GM12878 (cell line): ENCODE measurements at regions not wholly inside any gene's neighbourhood (a gene's known extent, or its start where the extent isn't known, plus 50 kb on each side); places are given as distances from the start of the nearest gene placed in this dataset.
"Not testable (repeated sequence)": the region's sequence is repeated elsewhere in the genome, so short reads cannot be mapped to it uniquely, and the experiment has no call there.

Experiments used
- RFX5 ChIP-seq: IDR thresholded peaks from 2 replicates; pipeline ENCODE4 v1.6.1; 2011; ENCODE audit warnings: low read depth, low read length, improper control_type of control experiment
- ZNF274 ChIP-seq: IDR thresholded peaks from one replicate; pipeline ENCODE4 v1.8.0; 2011; ENCODE audit not compliant: insufficient read length, insufficient read depth
- TF ChIP-seq, protein P1 (sequence below): IDR thresholded peaks from 2 replicates; pipeline ENCODE4 v1.6.1; 2012; ENCODE audit warnings: low read length, inconsistent platforms
- TF ChIP-seq, protein P2 (sequence below): fragments of 450-650 bp; IDR thresholded peaks from 2 replicates; pipeline ENCODE4 v1.6.1; 2016; ENCODE audit warnings: mild to moderate bottlenecking
- TF ChIP-seq, protein P3 (sequence below): IDR thresholded peaks from 2 replicates; pipeline ENCODE4 v1.6.1; 2012; ENCODE audit warnings: low read depth, low read length, improper control_type of control experiment
- TF ChIP-seq, protein P4 (sequence below), 3 experiments: IDR thresholded peaks in 2 of 3; conservative IDR thresholded peaks in 1 of 3; 2 replicates each; pipeline ENCODE4 v1.5.1; 2011; ENCODE audit warnings: low read depth in 3 of 3, low read length in 3 of 3, mild to moderate bottlenecking in 3 of 3, control low read depth in 2 of 3, moderate library complexity in 2 of 3, inconsistent platforms in 1 of 3, mixed read lengths in 1 of 3; ENCODE audit not compliant: control insufficient read depth in 2 of 3, insufficient read depth in 1 of 3; ENCODE audit errors: extremely low read depth in 1 of 3

DNA sequence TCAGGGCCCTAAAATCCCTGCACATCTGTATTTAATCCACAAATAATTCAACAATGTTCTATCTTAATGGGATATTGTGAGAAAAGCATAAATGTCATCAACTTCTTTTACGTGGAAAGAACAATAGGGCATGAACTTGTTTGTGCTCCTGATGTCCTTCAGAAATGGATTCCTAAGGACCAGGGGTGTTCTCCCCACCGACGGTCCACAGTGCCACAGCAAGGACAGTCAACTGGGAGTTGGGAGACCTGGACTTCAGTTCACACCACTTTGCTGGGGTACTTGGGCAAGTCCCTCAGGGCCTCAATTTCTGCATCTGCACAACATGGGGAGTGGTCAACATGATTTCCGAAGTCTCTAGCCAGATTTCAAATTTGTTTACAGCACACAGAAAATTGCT lies 908.4 kb downstream of the RPIA start:
- TF ChIP-seq, protein P1, sequence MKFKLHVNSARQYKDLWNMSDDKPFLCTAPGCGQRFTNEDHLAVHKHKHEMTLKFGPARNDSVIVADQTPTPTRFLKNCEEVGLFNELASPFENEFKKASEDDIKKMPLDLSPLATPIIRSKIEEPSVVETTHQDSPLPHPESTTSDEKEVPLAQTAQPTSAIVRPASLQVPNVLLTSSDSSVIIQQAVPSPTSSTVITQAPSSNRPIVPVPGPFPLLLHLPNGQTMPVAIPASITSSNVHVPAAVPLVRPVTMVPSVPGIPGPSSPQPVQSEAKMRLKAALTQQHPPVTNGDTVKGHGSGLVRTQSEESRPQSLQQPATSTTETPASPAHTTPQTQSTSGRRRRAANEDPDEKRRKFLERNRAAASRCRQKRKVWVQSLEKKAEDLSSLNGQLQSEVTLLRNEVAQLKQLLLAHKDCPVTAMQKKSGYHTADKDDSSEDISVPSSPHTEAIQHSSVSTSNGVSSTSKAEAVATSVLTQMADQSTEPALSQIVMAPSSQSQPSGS, result not testable (repeated sequence)
- TF ChIP-seq ZNF274, RFX5: not testable (repeated sequence)
- TF ChIP-seq, protein P2, sequence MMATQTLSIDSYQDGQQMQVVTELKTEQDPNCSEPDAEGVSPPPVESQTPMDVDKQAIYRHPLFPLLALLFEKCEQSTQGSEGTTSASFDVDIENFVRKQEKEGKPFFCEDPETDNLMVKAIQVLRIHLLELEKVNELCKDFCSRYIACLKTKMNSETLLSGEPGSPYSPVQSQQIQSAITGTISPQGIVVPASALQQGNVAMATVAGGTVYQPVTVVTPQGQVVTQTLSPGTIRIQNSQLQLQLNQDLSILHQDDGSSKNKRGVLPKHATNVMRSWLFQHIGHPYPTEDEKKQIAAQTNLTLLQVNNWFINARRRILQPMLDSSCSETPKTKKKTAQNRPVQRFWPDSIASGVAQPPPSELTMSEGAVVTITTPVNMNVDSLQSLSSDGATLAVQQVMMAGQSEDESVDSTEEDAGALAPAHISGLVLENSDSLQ, result not testable (repeated sequence)
- TF ChIP-seq, protein P3, sequence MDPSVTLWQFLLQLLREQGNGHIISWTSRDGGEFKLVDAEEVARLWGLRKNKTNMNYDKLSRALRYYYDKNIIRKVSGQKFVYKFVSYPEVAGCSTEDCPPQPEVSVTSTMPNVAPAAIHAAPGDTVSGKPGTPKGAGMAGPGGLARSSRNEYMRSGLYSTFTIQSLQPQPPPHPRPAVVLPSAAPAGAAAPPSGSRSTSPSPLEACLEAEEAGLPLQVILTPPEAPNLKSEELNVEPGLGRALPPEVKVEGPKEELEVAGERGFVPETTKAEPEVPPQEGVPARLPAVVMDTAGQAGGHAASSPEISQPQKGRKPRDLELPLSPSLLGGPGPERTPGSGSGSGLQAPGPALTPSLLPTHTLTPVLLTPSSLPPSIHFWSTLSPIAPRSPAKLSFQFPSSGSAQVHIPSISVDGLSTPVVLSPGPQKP, result not testable (repeated sequence)
- TF ChIP-seq, protein P4, sequence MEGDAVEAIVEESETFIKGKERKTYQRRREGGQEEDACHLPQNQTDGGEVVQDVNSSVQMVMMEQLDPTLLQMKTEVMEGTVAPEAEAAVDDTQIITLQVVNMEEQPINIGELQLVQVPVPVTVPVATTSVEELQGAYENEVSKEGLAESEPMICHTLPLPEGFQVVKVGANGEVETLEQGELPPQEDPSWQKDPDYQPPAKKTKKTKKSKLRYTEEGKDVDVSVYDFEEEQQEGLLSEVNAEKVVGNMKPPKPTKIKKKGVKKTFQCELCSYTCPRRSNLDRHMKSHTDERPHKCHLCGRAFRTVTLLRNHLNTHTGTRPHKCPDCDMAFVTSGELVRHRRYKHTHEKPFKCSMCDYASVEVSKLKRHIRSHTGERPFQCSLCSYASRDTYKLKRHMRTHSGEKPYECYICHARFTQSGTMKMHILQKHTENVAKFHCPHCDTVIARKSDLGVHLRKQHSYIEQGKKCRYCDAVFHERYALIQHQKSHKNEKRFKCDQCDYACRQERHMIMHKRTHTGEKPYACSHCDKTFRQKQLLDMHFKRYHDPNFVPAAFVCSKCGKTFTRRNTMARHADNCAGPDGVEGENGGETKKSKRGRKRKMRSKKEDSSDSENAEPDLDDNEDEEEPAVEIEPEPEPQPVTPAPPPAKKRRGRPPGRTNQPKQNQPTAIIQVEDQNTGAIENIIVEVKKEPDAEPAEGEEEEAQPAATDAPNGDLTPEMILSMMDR (IDR thresholded peaks at IDR 0.05 in 2 of 3, conservative IDR thresholded peaks at IDR 0.05 in 1 of 3; ENCODE audit: control insufficient read depth in 2 of 3, extremely low read depth in 1 of 3, insufficient read depth in 1 of 3, low read depth in 3 of 3, low read length in 3 of 3), result not testable (repeated sequence)
